ENCODE measurements at regions not wholly inside any gene's neighbourhood (a gene's known extent, or its start where the extent isn't known, plus 50 kb on each side); places are given as distances from the start of the nearest gene placed in this dataset.

DNA sequence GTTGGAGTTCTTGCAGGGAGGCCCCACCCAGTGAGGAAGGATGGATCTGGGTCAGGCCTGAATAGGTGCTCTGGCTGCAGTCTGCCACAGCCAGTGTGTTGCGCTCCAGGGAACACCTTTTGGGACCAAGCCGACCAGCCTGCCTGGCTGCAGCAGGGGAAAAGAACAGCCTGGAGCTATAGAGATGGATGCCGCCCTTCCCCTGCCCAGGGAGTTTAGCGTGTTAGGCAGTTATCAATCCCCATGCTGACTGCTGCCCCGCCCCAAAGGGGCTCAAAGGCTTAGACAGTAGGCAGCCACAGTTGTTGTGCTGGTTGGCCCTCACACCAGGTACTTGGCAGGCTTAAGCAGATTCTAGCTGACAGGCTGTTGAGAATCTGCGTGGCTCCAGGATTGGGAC is 153.4 kb upstream of the ADAMTS19 start:
- TF ChIP-seq YY1 (IDR thresholded peaks at IDR 0.05; ENCODE audit: insufficient read depth, insufficient read length): no peak
- TF ChIP-seq ZNF274 (IDR thresholded peaks at IDR 0.05; ENCODE audit: low read depth, low read length): no peak
